ENCODE measurements at regions not wholly inside any gene's neighbourhood (a gene's known extent, or its start where the extent isn't known, plus 50 kb on each side); places are given as distances from the start of the nearest gene placed in this dataset.

DNA sequence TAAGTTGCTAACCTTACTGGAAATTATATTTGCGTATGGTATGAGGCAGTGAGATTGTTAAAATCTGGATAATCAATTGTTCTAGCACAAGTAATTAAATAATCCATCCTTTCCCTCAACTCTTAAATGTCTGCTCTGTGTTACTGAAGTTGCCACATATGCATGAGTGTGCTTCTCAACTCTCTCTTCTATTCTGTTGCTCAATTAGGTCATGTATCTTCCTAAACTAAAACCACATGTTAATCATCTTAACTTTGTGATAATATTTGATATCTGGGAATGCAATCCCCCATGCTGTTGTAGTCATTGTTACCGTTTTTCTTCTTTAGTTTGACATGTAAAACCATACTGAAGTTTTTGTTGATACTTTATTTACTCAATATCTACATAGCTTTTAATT lies 63.5 kb upstream of the STMND1 start:
- ChIA-PET POLR2A (no interaction called here), CTCF (no interaction called here)
- Histone ChIP-seq H3K4me1 (peaks cover under 1% of the 10 kb centered on the region; the same call in 2 of the 3 replicates), H3K4me2 (no peak overlapping the region), H3K9me3 (no peaks in the 10 kb centered on the region), H3K4me3 (no peak overlapping the region), H3K27ac (no peak overlapping the region)
- TF ChIP-seq CBX8 (IDR thresholded peaks at IDR 0.05) (no peak), KDM5A (IDR thresholded peaks at IDR 0.05) (no peak), ESRRA (IDR thresholded peaks at IDR 0.05; ENCODE audit: borderline replicate concordance, low read length) (no peak), FOXS1 (CRISPR knock-in tag; IDR thresholded peaks at IDR 0.05) (no peak), HOXB5 (CRISPR knock-in tag; IDR thresholded peaks at IDR 0.05) (no peak), CHD2 (IDR thresholded peaks at IDR 0.05; ENCODE audit: low read length, partially characterized antibody) (no peak), EP300 (IDR thresholded peaks at IDR 0.05) (no peak), EHF (CRISPR knock-in tag; IDR thresholded peaks at IDR 0.05) (no peak), BHLHE40 (IDR thresholded peaks at IDR 0.05; ENCODE audit: low read depth, low read length) (no peak), HEYL (CRISPR knock-in tag; IDR thresholded peaks at IDR 0.05) (no peak)
- no peak for ATAC-seq
- WGBS (ENCODE audit: missing lambda C conversion rate) = 21% methylated on average over 2 of the region's 2 CpGs
- FAIRE-seq = no peak
- DNase-seq (ENCODE audit: low read depth in 1 of 2, low spot score in 1 of 2) = no peak

DNA sequence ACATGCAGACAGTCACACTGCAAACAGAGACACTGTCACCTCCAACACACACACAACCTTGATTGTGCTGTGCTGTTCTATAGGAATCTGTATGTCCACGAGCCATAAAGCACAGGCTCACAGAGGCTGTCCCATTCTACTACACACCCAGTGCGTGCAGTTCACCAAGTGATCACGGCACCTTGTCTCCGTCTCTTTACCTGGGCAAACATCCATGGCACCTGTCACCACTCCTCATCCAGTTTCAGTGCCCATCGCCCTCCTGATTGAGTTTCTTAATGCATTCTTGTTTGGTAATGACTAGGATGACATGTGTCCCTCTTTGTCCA lies 65.8 kb upstream of the STMND1 start:
- ATAC-seq (no peak), DNase-seq (ENCODE audit: low read depth in 1 of 2, low spot score in 1 of 2) (no peak), FAIRE-seq (no peak)
- CTCF ChIA-PET = interaction anchor here (1.0 kb wide), 1 partner anchor 50 kb away, joined by 3 read pairs; no protein-coding TSS in a partner anchor
- no peak for TF ChIP-seq ZC3H11A (IDR thresholded peaks at IDR 0.05)
- TF ChIP-seq POLR2AphosphoS2 (conservative IDR thresholded peaks at IDR 0.05; ENCODE audit: low read length) = no peak
- TF ChIP-seq, protein P1, sequence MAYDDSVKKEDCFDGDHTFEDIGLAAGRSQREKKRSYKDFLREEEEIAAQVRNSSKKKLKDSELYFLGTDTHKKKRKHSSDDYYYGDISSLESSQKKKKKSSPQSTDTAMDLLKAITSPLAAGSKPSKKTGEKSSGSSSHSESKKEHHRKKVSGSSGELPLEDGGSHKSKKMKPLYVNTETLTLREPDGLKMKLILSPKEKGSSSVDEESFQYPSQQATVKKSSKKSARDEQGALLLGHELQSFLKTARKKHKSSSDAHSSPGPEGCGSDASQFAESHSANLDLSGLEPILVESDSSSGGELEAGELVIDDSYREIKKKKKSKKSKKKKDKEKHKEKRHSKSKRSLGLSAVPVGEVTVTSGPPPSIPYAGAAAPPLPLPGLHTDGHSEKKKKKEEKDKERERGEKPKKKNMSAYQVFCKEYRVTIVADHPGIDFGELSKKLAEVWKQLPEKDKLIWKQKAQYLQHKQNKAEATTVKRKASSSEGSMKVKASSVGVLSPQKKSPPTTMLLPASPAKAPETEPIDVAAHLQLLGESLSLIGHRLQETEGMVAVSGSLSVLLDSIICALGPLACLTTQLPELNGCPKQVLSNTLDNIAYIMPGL (CRISPR knock-in tag; IDR thresholded peaks at IDR 0.05; ENCODE audit: borderline replicate concordance) = no peak
- TF ChIP-seq SREBF2 (IDR thresholded peaks at IDR 0.05) = no peak
- TF ChIP-seq CBX8 (IDR thresholded peaks at IDR 0.05) = no peak
- no peak for TF ChIP-seq ESRRA (IDR thresholded peaks at IDR 0.05; ENCODE audit: borderline replicate concordance, low read length)
- TF ChIP-seq, protein P2, sequence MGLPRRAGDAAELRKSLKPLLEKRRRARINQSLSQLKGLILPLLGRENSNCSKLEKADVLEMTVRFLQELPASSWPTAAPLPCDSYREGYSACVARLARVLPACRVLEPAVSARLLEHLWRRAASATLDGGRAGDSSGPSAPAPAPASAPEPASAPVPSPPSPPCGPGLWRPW (IDR thresholded peaks at IDR 0.05) = no peak
- no peak for TF ChIP-seq CBX2 (IDR thresholded peaks at IDR 0.05; ENCODE audit: borderline replicate concordance, low read depth)
- TF ChIP-seq CHD4 (IDR thresholded peaks at IDR 0.05; ENCODE audit: borderline replicate concordance) = no peak
- no peak for TF ChIP-seq HDAC2 (IDR thresholded peaks at IDR 0.05)
- Histone ChIP-seq H3K9me3 (no peaks in the 10 kb centered on the region), H3K4me3 (no peak overlapping the region), H3K27ac (no peak overlapping the region), H3K4me2 (no peak overlapping the region), H3K4me1 (peaks cover 10% of the 10 kb centered on the region; the same call in 2 of the 3 replicates)
- POLR2A ChIA-PET = no interaction called here
- 29% methylated on average over 5 of the region's 5 CpGs for WGBS (ENCODE audit: missing lambda C conversion rate)

DNA sequence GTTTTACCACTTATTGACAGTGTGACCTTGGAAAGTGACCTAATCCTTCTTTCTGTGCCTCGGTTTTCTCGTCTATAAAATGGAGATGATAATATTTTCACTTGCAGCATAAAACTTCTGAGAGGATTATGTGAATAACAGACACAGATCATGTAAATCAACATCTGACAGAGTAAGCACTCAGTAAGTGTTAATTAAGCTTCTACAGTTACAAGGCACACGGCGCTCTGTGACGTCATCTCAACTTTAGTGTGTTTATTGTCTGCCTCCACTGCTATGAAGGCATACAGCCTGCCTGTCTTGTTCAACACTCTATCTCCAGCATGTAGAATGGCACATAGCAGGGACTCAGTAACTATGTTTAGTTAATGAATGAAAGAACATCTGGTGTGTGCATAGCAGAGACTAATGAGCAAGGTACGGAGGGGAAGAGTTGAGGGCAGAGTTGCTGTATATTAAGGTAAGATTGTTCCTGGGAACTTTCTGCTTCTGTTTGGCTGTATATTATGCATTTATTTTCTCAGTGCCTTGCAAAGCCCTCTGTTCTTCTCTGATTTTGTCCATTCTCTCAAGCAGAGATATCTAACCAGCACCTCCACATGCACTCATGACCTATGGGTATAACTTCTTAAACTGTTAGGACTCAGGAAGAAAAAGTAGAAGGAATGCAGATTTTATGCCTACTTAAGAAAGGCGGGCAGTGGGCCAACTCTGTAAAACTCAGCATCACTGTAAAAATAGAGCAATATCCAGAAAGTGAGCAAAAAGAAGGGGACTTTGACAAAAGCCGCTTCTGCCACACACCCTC lies 66.4 kb upstream of the STMND1 start:
- H3K4me3 ChIP-seq = no peak overlapping the region
- H3K9me3 ChIP-seq = no peaks in the 10 kb centered on the region
- CTCF ChIA-PET = no interaction called here
- ATAC-seq (no peak), FAIRE-seq (no peak), DNase-seq (ENCODE audit: low read depth in 1 of 2, low spot score in 1 of 2) (no peak)
- H3K4me1 ChIP-seq = peaks cover 10% of the 10 kb centered on the region; the same call in 2 of the 3 replicates
- WGBS (ENCODE audit: missing lambda C conversion rate) = 26% methylated on average over 8 of the region's 8 CpGs
- TF ChIP-seq, protein P3, sequence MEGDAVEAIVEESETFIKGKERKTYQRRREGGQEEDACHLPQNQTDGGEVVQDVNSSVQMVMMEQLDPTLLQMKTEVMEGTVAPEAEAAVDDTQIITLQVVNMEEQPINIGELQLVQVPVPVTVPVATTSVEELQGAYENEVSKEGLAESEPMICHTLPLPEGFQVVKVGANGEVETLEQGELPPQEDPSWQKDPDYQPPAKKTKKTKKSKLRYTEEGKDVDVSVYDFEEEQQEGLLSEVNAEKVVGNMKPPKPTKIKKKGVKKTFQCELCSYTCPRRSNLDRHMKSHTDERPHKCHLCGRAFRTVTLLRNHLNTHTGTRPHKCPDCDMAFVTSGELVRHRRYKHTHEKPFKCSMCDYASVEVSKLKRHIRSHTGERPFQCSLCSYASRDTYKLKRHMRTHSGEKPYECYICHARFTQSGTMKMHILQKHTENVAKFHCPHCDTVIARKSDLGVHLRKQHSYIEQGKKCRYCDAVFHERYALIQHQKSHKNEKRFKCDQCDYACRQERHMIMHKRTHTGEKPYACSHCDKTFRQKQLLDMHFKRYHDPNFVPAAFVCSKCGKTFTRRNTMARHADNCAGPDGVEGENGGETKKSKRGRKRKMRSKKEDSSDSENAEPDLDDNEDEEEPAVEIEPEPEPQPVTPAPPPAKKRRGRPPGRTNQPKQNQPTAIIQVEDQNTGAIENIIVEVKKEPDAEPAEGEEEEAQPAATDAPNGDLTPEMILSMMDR (IDR thresholded peaks at IDR 0.05) = no peak
- TF ChIP-seq CBX2 (IDR thresholded peaks at IDR 0.05; ENCODE audit: borderline replicate concordance, low read depth) = no peak
- TF ChIP-seq EP300 (IDR thresholded peaks at IDR 0.05) = no peak
- TF ChIP-seq, protein P4, sequence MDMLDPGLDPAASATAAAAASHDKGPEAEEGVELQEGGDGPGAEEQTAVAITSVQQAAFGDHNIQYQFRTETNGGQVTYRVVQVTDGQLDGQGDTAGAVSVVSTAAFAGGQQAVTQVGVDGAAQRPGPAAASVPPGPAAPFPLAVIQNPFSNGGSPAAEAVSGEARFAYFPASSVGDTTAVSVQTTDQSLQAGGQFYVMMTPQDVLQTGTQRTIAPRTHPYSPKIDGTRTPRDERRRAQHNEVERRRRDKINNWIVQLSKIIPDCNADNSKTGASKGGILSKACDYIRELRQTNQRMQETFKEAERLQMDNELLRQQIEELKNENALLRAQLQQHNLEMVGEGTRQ (IDR thresholded peaks at IDR 0.05) = no peak
- TF ChIP-seq RCOR1 (IDR thresholded peaks at IDR 0.05; ENCODE audit: low read depth, low read length) = no peak
- TF ChIP-seq RFX5 (IDR thresholded peaks at IDR 0.05) = no peak
- TF ChIP-seq CBX8 (IDR thresholded peaks at IDR 0.05) = no peak
- TF ChIP-seq HOXB5 (CRISPR knock-in tag; IDR thresholded peaks at IDR 0.05) = no peak
- TF ChIP-seq FOSB (CRISPR knock-in tag; IDR thresholded peaks at IDR 0.05) = no peak
- TF ChIP-seq, protein P2 (IDR thresholded peaks at IDR 0.05) = no peak
- no peak for TF ChIP-seq PHF8 (IDR thresholded peaks at IDR 0.05; ENCODE audit: borderline replicate concordance, low read depth)
- no peak for TF ChIP-seq ZSCAN20 (CRISPR knock-in tag; IDR thresholded peaks at IDR 0.05)
- TF ChIP-seq FOSL2 (IDR thresholded peaks at IDR 0.05) = no peak
- TF ChIP-seq FOSL2 (CRISPR knock-in tag; IDR thresholded peaks at IDR 0.05) = no peak
- no peak for TF ChIP-seq ZNF302 (CRISPR knock-in tag; IDR thresholded peaks at IDR 0.05)
- POLR2A ChIA-PET = no interaction called here
- H3K27ac ChIP-seq = no peak overlapping the region
- no peak overlapping the region for H3K4me2 ChIP-seq
